Astrocyte (in vitro differentiated cells and primary cell): ENCODE measurements at regions not wholly inside any gene's neighbourhood (a gene's known extent, or its start where the extent isn't known, plus 50 kb on each side); places are given as distances from the start of the nearest gene placed in this dataset.

Experiments
- DNase-seq: peaks from one replicate; pipeline ENCODE4 v3.0.0-alpha.2; 2010; ENCODE audit warnings: low read depth
- FAIRE-seq: peaks from 2 replicates; lab custom pipeline; 2011; peaks lifted over from hg19 to GRCh38; lab: Jason Lieb, UNC
- H2AFZ ChIP-seq: 2 replicates; pipeline ENCODE4 v1.6.0; 2012; ENCODE audit warnings: low read depth, low read length, inconsistent platforms
- H3K27ac ChIP-seq: 2 replicates; pipeline ENCODE4 v1.5.1; 2011; ENCODE audit warnings: low read depth, low read length, inconsistent platforms
- H3K27me3 ChIP-seq: 2 replicates; pipeline ENCODE4 v1.6.0; 2011; ENCODE audit warnings: low read length, inconsistent platforms; ENCODE audit not compliant: insufficient read depth
- H3K36me3 ChIP-seq: 2 replicates; pipeline ENCODE4 v1.5.1; 2011; ENCODE audit warnings: low read length, inconsistent platforms; ENCODE audit not compliant: insufficient read depth
- H3K4me1 ChIP-seq: 2 replicates; pipeline ENCODE4 v1.5.1; 2011; ENCODE audit warnings: low read length, inconsistent platforms; ENCODE audit not compliant: insufficient read depth
- H3K4me2 ChIP-seq: 2 replicates; pipeline ENCODE4 v1.6.0; 2012; ENCODE audit warnings: low read length, inconsistent platforms
- H3K4me3 ChIP-seq: 2 replicates; pipeline ENCODE4 v1.5.1; 2011; ENCODE audit warnings: low read depth, mild to moderate bottlenecking, low read length, inconsistent platforms; ENCODE audit not compliant: insufficient read depth
- H3K79me2 ChIP-seq: 2 replicates; pipeline ENCODE4 v1.6.0; 2012; ENCODE audit warnings: mild to moderate bottlenecking, low read length, inconsistent platforms; ENCODE audit not compliant: insufficient read depth
- H3K9ac ChIP-seq: 2 replicates; pipeline ENCODE4 v1.6.0; 2012; ENCODE audit warnings: mild to moderate bottlenecking, low read length, inconsistent platforms
- H3K9me3 ChIP-seq: 2 replicates; pipeline ENCODE4 v1.5.1; 2012; ENCODE audit warnings: low read depth, mild to moderate bottlenecking, low read length, inconsistent platforms; ENCODE audit not compliant: insufficient read depth
- H4K20me1 ChIP-seq: 2 replicates; pipeline ENCODE4 v1.6.0; 2012; ENCODE audit warnings: low read length, inconsistent platforms; ENCODE audit not compliant: insufficient read depth
- H3K27ac Mint-ChIP-seq: one replicate; pipeline ENCODE4 v1.8.0; 2021; ENCODE audit warnings: mild to moderate bottlenecking, mixed read lengths; ENCODE audit not compliant: unreplicated experiment
- H3K27me3 Mint-ChIP-seq: one replicate; pipeline ENCODE4 v1.8.0; 2021; ENCODE audit warnings: low read depth, mixed read lengths; ENCODE audit not compliant: unreplicated experiment
- H3K36me3 Mint-ChIP-seq: one replicate; pipeline ENCODE4 v1.8.0; 2021; ENCODE audit warnings: low read depth, mixed read lengths; ENCODE audit not compliant: unreplicated experiment
- H3K4me1 Mint-ChIP-seq: one replicate; pipeline ENCODE4 v1.8.0; 2021; ENCODE audit warnings: low read depth, mixed read lengths; ENCODE audit not compliant: unreplicated experiment
- H3K4me3 Mint-ChIP-seq: one replicate; pipeline ENCODE4 v1.8.0; 2021; ENCODE audit warnings: mild to moderate bottlenecking, moderate library complexity, mixed read lengths; ENCODE audit not compliant: unreplicated experiment
- H3K9me3 Mint-ChIP-seq: one replicate; pipeline ENCODE4 v1.8.0; 2021; ENCODE audit warnings: mild to moderate bottlenecking, mixed read lengths; ENCODE audit not compliant: unreplicated experiment
- CTCF ChIP-seq: IDR thresholded peaks from 2 replicates; pipeline ENCODE4 v1.5.1; 2011; ENCODE audit warnings: low read depth, mild to moderate bottlenecking, inconsistent platforms, low read length, moderate library complexity; ENCODE audit not compliant: insufficient read depth
- EZH2 ChIP-seq: IDR thresholded peaks from 2 replicates; pipeline ENCODE4 v1.6.1; 2012; ENCODE audit warnings: mild to moderate bottlenecking, low read length, inconsistent platforms; ENCODE audit not compliant: insufficient read depth

- H3K4me3 Mint-ChIP-seq, result no peak overlapping the region
- H3K27ac ChIP-seq, result no peak overlapping the region
- H3K4me3 ChIP-seq, result no peak overlapping the region
- H3K4me1 Mint-ChIP-seq, result no peaks in the 10 kb centered on the region
- no peak overlapping the region for H3K27ac Mint-ChIP-seq
- H3K27me3 ChIP-seq, result no peaks in the 10 kb centered on the region
- no peak overlapping the region for H3K9ac ChIP-seq
- H3K79me2 ChIP-seq, result no peaks in the 10 kb centered on the region
- FAIRE-seq (no peak), DNase-seq (no peak)
- H3K4me1 ChIP-seq, result no peaks in the 10 kb centered on the region
- no peaks in the 10 kb centered on the region for H4K20me1 ChIP-seq
- no peaks in the 10 kb centered on the region for H3K9me3 Mint-ChIP-seq
- H3K36me3 ChIP-seq, result no peaks in the 10 kb centered on the region
- no peak overlapping the region for H3K4me2 ChIP-seq
- no peaks in the 10 kb centered on the region for H3K27me3 Mint-ChIP-seq
- no peaks in the 10 kb centered on the region for H3K36me3 Mint-ChIP-seq
- no peak for TF ChIP-seq EZH2
- TF ChIP-seq CTCF, result no peak
- H3K9me3 ChIP-seq, result no peaks in the 10 kb centered on the region
- H2AFZ ChIP-seq, result no peak overlapping the region
Measured at GRCh38 chr17:62156949-62157348, 91.9 kb upstream of the MED13 start.

DNA sequence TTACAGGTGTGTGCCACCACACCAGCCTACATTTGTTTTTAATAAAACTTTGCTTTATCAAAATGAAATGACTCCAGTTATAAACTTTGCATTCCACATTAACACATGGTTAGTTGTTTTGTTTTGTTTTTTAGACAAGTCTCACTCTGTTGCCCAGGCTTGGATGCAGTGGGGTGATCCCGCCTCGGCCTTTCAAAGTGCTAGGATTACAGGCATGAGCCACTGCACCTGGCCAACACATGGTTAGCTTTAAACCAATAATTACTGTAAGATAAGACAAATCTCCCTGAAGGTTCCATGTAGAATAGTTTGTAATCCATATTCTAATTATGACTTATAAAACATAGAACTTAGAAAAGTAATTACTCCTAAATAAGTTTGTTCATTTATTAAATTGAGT is 89.8 kb upstream of the MED13 start:
- no peaks in the 10 kb centered on the region for H3K4me1 ChIP-seq
- Mint-ChIP-seq H3K27me3 (no peaks in the 10 kb centered on the region), H3K36me3 (no peaks in the 10 kb centered on the region), H3K4me1 (no peaks in the 10 kb centered on the region), H3K27ac (no peak overlapping the region), H3K4me3 (no peak overlapping the region), H3K9me3 (no peaks in the 10 kb centered on the region)
- no peaks in the 10 kb centered on the region for H3K9me3 ChIP-seq
- H4K20me1 ChIP-seq, result no peaks in the 10 kb centered on the region
- FAIRE-seq, result no peak
- no peak overlapping the region for H3K4me2 ChIP-seq
- no peak overlapping the region for H3K27ac ChIP-seq
- H3K9ac ChIP-seq, result no peak overlapping the region
- no peaks in the 10 kb centered on the region for H3K27me3 ChIP-seq
- no peak for DNase-seq
- no peaks in the 10 kb centered on the region for H3K79me2 ChIP-seq
- no peaks in the 10 kb centered on the region for H3K36me3 ChIP-seq
- TF ChIP-seq CTCF (no peak), EZH2 (no peak)
- H3K4me3 ChIP-seq, result no peak overlapping the region
- H2AFZ ChIP-seq, result no peak overlapping the region

GRCh38 chr17:62150471-62150870 is 85.4 kb upstream of the MED13 start:
- no peak overlapping the region for H2AFZ ChIP-seq
- Mint-ChIP-seq H3K4me1 (no peaks in the 10 kb centered on the region), H3K27ac (no peak overlapping the region), H3K36me3 (no peaks in the 10 kb centered on the region), H3K27me3 (no peaks in the 10 kb centered on the region), H3K9me3 (no peaks in the 10 kb centered on the region), H3K4me3 (no peak overlapping the region)
- H3K9me3 ChIP-seq, result no peaks in the 10 kb centered on the region
- DNase-seq (no peak), FAIRE-seq (no peak)
- no peaks in the 10 kb centered on the region for H3K27me3 ChIP-seq
- no peaks in the 10 kb centered on the region for H3K79me2 ChIP-seq
- no peaks in the 10 kb centered on the region for H3K4me1 ChIP-seq
- TF ChIP-seq CTCF (no peak), EZH2 (no peak)
- no peak overlapping the region for H3K9ac ChIP-seq
- H3K27ac ChIP-seq, result no peak overlapping the region
- no peak overlapping the region for H3K4me2 ChIP-seq
- no peak overlapping the region for H3K4me3 ChIP-seq
- H4K20me1 ChIP-seq, result no peaks in the 10 kb centered on the region
- H3K36me3 ChIP-seq, result no peaks in the 10 kb centered on the region
